ENCODE measurements at regions not wholly inside any gene's neighbourhood (a gene's known extent, or its start where the extent isn't known, plus 50 kb on each side); places are given as distances from the start of the nearest gene placed in this dataset.

DNA sequence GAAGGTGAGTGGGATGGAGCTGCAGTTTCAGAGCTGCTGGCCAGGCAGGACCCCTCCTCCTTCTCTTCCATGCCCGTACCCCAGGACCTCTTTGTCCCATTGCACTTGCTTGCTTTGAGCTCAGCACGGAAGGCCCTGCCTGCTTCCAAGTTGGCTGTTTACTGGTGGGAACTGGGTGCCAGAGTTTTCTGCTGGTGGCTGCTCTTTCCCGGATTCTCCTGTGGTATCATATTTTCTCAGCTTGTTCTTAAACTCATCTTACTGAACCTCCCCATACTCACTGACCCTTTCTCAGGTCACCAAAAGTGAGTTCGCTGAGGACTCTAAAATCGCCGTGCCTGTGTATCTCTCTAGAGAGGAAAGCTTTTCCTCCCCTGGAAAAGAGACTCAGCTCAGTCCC is 297.7 kb upstream of the TNP1 start:
- no peak for DNase-seq (ENCODE audit: extremely low read depth, low read depth)

DNA sequence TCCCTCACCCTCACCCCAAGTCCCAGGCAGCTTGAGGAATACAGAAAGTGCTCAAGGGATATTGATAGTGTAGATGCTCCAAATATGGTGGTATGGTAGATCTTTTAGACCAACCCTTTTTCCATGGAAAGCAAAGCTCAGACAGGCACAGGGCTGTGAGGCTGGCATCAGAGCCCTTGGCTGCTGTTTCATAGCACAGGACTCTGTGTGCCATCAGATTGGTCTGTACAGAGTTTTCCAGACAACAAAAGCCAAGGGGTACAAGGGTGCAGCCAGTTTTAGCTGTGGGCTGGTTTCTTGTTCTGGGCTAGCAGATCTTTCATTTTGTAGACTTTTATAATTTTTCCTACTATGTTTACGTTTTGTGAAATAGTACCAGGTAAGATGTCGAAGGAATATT is 296.9 kb upstream of the TNP1 start:
- DNase-seq (ENCODE audit: extremely low read depth, low read depth), result no peak

- no peak for DNase-seq (ENCODE audit: extremely low read depth, low read depth)
Measured at GRCh38 chr2:217154923-217155322, 295.1 kb upstream of the TNP1 start.

GRCh38 chr2:217153510-217153909 is 293.6 kb upstream of the TNP1 start:
- no peak for DNase-seq (ENCODE audit: extremely low read depth, low read depth)

DNA sequence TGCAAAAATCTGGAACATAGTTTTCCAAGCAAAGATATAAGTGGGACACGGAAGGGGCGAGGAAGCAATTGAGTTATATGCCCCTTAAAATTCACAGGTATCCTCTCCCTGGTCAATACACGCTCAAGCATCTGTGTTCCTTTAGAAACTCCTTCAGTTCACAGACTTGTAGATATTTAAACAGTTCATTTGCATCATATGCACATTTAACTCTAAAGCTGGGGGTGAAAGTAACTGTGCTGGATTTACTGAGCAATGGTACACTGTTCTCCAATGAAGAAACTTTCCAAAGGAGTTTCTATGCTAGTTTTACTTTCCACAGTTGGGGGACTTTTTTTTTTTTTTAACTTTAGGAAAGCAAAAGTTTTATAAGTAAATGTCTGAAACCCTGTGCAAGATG is 293.0 kb upstream of the TNP1 start:
- no peak for DNase-seq (ENCODE audit: extremely low read depth, low read depth)

GRCh38 chr2:217151509-217152206 is 291.8 kb upstream of the TNP1 start:
- DNase-seq (ENCODE audit: extremely low read depth, low read depth), result no peak

DNA sequence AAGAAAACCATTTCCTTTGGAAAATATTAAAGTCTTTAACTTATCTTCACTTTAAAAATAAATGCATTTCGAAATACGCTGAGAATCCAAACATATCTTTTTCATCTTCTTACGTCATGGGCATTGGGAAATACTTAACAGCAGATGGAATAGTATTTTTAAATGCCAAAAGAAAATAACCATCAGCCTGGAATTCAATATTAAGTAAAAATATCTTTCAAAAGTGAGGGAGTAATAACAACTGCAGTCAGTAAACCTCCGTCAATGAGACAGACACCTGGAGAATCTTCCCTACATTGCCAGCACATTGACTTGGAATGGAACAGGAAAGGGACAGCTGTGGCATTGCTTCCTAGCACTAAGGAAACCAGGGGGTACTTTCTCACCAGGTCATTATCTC is 290.4 kb upstream of the TNP1 start:
- no peak for DNase-seq (ENCODE audit: extremely low read depth, low read depth)

GRCh38 chr2:217149087-217149660 is 289.3 kb upstream of the TNP1 start:
- DNase-seq (ENCODE audit: extremely low read depth, low read depth), result no peak

DNA sequence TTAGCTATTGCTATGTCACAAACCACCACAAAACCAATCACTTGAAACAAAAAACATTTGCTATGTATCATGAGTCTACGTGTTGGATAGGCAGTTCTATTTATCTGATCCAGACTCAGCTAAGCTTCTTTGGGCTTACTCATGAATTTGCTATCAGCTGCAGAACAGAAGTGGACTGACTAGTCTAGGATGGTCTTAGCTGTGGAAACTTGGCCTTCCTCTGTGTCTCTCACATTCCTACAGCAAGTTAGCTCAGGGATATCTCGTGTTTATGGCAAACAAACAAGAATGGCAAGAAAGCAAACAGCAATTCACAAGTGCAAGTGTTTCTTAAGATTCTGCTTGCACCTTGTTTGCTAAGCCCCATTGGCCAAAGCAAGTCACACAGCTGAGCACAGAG is 288.0 kb upstream of the TNP1 start:
- no peak for DNase-seq (ENCODE audit: extremely low read depth, low read depth)

- no peak for DNase-seq (ENCODE audit: extremely low read depth, low read depth)
Measured at GRCh38 chr2:217146956-217147355, 287.1 kb upstream of the TNP1 start.

DNA sequence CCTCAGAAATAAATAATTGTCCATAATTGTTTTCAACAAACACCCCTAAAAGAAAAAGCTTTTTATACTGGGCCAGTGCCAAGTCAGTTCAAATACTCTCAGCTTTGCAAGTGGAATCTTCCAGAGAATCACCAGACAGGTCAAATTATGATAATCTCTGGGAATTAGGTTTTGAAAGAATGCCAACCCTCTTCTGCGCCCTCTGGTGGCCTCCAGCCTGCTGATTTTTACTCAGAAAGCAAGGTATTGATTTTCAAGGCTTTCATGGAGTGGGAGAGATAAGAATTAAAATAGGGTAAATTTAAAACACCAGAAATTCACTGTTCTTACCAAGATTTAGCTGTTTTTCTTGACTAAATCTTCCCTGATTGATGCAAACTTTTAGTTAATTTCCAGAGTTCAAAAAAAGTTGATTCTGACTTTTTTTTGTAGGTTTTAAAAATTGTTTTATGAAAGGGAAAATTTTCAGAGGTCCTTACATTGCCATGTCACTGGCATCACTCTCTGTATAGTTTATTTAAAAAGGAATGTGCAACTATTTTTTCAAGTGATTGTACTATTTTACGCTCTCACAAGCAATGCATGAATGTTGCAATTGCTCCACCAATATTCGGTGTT is 282.9 kb upstream of the TNP1 start:
- DNase-seq (ENCODE audit: extremely low read depth, low read depth), result peak; percentile 32

GRCh38 chr2:217138284-217138683 is 278.4 kb upstream of the TNP1 start:
- no peak for DNase-seq (ENCODE audit: extremely low read depth, low read depth)

DNA sequence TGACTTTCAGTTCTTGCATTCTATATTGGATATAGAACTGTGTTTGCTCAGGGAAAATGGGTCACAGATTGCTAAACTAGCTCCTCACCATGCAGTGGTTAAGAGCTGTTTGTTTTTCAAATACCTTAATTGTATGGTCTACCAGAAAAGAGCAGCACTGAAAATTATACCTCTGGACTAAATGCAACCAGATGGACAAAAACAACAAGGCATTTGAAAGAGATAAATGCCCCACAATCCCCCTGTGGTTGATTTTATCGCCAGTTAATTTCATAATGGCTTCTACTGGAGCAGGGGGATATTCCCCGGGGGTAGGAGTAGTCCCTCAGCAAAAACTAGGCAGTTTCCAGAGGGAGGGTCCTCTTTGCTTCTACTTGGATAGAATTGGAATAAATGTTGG is 267.9 kb upstream of the TNP1 start:
- DNase-seq (ENCODE audit: extremely low read depth, low read depth), result no peak

GRCh38 chr2:217125014-217125413 is 265.1 kb upstream of the TNP1 start:
- no peak for DNase-seq (ENCODE audit: extremely low read depth, low read depth)

DNA sequence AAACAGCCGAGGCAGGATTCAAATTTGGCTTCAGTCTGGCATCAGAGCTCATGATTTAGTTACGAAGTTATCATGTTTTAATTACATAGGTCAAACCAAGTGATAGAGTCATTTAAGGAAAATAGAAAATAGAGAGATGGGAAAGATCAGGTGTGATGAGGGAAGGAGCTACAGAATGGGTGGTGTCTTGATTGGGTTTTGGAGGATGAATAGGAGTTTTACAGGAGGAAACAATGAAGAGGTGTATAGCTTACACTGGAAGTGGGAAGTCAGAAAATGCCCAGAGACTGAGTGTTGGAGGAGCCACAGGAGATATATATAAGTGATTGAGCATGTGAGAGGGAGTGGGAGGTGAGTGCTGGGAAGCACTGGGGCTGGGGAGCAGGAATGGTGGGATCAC is 264.2 kb upstream of the TNP1 start:
- no peak for DNase-seq (ENCODE audit: extremely low read depth, low read depth)

DNA sequence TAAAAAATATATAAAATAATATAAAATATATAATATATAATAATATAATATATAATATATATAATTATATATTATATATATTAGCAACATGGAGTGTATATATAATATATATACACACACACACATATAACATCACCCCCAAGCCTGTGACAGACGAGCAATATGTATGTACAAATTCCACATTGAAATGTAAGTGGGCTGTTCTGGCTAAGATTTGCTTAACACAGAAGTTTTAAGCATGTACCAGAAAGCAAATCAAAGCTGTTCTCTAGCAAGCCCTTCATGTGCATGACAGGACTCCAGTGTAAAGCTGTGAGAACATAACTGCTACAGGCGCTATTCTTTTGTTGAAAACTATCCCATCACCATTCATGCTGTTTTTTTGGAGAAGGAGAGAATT is 261.7 kb upstream of the TNP1 start:
- no peak for DNase-seq (ENCODE audit: extremely low read depth, low read depth)

- no peak for DNase-seq (ENCODE audit: extremely low read depth, low read depth)
Measured at GRCh38 chr2:217120429-217120828, 260.6 kb upstream of the TNP1 start.

DNA sequence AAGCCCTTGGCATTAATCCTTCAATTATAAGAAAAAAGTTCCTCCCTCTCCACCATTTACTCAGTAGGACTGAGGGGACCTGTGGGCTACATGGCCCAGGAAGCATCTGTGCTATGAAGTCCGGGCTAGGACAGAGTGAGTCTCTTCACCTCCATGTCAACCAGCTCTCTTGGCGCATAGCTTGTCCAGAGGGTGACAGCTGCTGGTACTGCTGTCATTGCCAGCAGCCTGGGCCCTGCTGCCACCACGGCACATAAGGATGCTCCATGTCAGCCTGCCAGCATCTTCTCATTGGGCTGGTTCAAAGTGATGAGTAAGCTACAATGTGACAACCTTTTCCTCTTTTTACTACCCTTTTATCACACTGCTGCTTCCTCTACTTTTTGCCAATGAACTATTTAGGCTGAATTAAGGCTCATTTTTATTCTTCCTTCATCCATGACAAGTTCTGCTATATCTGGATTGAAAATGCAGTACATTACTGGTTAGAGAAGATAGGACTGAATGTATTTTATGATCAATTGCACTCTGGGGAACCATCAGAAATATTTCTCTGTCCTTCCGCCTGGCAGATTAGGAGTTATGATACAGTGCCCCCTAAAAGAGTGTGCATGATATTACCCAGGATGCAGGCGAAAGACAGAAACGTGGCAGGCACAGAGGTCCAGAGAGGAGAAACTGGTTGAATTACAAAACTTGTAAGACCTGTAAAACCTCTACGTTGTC is 258.9 kb upstream of the TNP1 start:
- DNase-seq (ENCODE audit: extremely low read depth, low read depth), result no peak

DNA sequence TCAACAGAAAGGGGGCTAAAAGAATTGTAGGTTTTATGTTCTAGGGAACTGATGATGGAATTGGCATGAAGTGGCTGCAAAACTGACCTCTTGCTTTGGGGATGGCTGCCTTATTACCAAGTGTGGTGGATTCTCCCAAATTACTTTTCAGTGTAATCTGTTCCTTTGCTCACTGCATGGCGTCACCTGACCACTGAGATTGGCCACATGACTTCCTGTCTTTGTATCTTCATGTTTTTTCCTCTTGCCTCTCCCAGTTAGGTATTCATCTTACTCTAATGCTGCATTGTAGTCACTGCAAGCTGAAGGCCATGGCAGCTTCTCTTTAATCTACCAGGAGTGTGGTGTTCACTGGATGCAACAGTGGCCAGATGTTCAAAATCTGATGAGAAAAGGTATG is 257.7 kb upstream of the TNP1 start:
- DNase-seq (ENCODE audit: extremely low read depth, low read depth), result no peak

DNA sequence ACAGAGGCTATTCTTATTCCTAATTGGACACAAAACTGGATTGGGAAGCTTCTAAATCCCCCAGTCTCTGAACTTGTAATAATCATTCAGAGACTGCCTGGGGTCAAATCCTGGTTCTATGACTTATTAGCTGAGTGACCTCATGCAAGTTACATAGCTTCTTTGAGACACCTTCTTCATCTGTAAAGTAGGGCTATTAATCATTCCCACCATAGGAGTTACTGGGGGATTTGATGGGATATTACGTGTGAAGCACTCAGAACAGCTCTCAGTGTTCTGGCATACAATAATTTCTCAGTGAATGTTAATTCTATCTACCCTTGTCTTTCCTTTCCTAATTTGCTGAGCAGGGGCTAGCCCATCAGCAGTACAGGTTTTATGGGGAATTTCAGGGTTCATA is 256.7 kb upstream of the TNP1 start:
- DNase-seq (ENCODE audit: extremely low read depth, low read depth), result no peak

GRCh38 chr2:217114117-217114516 is 254.3 kb upstream of the TNP1 start:
- no peak for DNase-seq (ENCODE audit: extremely low read depth, low read depth)

DNA sequence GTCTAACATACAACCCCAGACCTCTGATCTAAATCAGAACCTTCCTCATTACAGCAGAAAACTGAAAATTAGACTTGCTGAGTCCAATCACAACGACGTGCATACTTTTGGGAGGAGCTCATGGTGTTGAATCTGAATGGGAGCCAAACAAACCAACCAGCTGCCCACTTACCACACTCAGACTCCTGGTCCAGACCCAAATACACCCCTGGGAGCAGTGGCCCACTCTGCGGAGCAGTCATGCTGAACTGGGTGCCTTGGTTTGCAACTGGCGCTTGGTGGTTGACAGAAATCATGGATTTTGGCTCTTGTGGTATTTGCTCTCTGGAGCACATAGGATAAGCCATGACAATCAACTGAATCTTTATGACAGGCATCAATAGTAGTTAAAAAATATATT is 253.6 kb upstream of the TNP1 start:
- DNase-seq (ENCODE audit: extremely low read depth, low read depth), result no peak
